GM06990 (cell line): ENCODE measurements at regions not wholly inside any gene's neighbourhood (a gene's known extent, or its start where the extent isn't known, plus 50 kb on each side); places are given as distances from the start of the nearest gene placed in this dataset.

Experiments
- DNase-seq: peaks from one replicate; pipeline ENCODE4 v3.0.0-alpha.2; 2011; ENCODE audit not compliant: insufficient read length; ENCODE audit errors: extremely low read depth
- H3K27me3 ChIP-seq: replicated peaks from 2 replicates; pipeline ENCODE4 v1.6.0; 2011; ENCODE audit warnings: low read length; ENCODE audit not compliant: control insufficient read depth, insufficient read depth
- H3K36me3 ChIP-seq: 2 replicates; pipeline ENCODE4 v1.5.1; 2011; ENCODE audit warnings: low read length; ENCODE audit not compliant: control insufficient read depth, insufficient read depth
- H3K4me3 ChIP-seq: replicated peaks from 2 replicates; pipeline ENCODE4 v1.5.1; 2011; ENCODE audit warnings: low read depth, mild to moderate bottlenecking, control low read depth, low read length
- CTCF ChIP-seq: IDR thresholded peaks from 2 replicates; pipeline ENCODE4 v1.5.1; 2011; ENCODE audit warnings: low read length, control low read depth, mild to moderate bottlenecking, inconsistent platforms; ENCODE audit not compliant: insufficient read depth, poor library complexity, severe bottlenecking

GRCh38 chr5:124300815-124301621, 445.4 kb downstream of the ZNF608 start:
- Histone ChIP-seq H3K4me3 (no peak overlapping the region), H3K36me3 (no peaks in the 10 kb centered on the region), H3K27me3 (no peaks in the 10 kb centered on the region)
- no peak for DNase-seq
- TF ChIP-seq CTCF, result no peak

GRCh38 chr5:124297826-124298225, 448.6 kb downstream of the ZNF608 start:
- no peak for DNase-seq
- Histone ChIP-seq H3K27me3 (no peaks in the 10 kb centered on the region), H3K36me3 (no peaks in the 10 kb centered on the region), H3K4me3 (no peak overlapping the region)
- no peak for TF ChIP-seq CTCF

- DNase-seq, result no peak
- H3K36me3 ChIP-seq, result no peaks in the 10 kb centered on the region
- no peaks in the 10 kb centered on the region for H3K27me3 ChIP-seq
- no peak overlapping the region for H3K4me3 ChIP-seq
- TF ChIP-seq CTCF, result no peak
Observed at GRCh38 chr5:124292322-124292855, 454.1 kb downstream of the ZNF608 start.

GRCh38 chr5:124289641-124290311, 456.7 kb downstream of the ZNF608 start:
- no peak overlapping the region for H3K4me3 ChIP-seq
- DNase-seq, result no peak
- no peaks in the 10 kb centered on the region for H3K27me3 ChIP-seq

GRCh38 chr5:124289130-124289529, 457.3 kb downstream of the ZNF608 start:
- TF ChIP-seq CTCF, result no peak
- no peaks in the 10 kb centered on the region for H3K36me3 ChIP-seq
- H3K4me3 ChIP-seq, result no peak overlapping the region
- no peak for DNase-seq
- H3K27me3 ChIP-seq, result no peaks in the 10 kb centered on the region

More at GRCh38 chr5:124289641-124290311, 456.7 kb downstream of the ZNF608 start:
- H3K36me3 ChIP-seq, result no peaks in the 10 kb centered on the region
- TF ChIP-seq CTCF, result no peak
